Naive thymus-derived CD4-positive, alpha-beta T cell (primary cell): ENCODE measurements at regions not wholly inside any gene's neighbourhood (a gene's known extent, or its start where the extent isn't known, plus 50 kb on each side); places are given as distances from the start of the nearest gene placed in this dataset.

Source experiments
- ATAC-seq: fragments of 150-1000 bp; cut with Tn5 transposase; 2 replicates; pipeline ENCODE4 v1.10.0; 2021; ENCODE audit warnings: mild to moderate bottlenecking, moderate library complexity
- CTCF ChIA-PET: fragments of 350-600 bp; sonication (Branson Sonifier 250); formaldehyde crosslinking; loops from one replicate; lab custom pipeline; 2021; ENCODE audit warnings: antibody characterized with exemption; lab: Charles Lee
- POLR2A ChIA-PET: fragments of 350-600 bp; sonication (Branson Sonifier 250); formaldehyde crosslinking; loops from one replicate; lab custom pipeline; 2021; ENCODE audit warnings: antibody characterized with exemption, inconsistent platforms; lab: Charles Lee
- DNase-seq, 9 donors: peaks; one replicate each; pipeline versions ENCODE4 v3.0.0 to v3.0.0-alpha.2; 2020 to 2022; ENCODE audit warnings: mixed read lengths in 1 of 9
- H3K27ac ChIP-seq: one replicate; pipeline ENCODE4 v1.7.0; 2013; ENCODE audit warnings: mild to moderate bottlenecking, low read depth, low read length, moderate library complexity
- H3K27me3 ChIP-seq, 2 donors: one replicate each; pipeline ENCODE4 v1.7.0; 2013; ENCODE audit warnings: low read length in 2 of 2, mild to moderate bottlenecking in 2 of 2, moderate library complexity in 2 of 2; ENCODE audit not compliant: control insufficient read depth in 2 of 2, insufficient read depth in 2 of 2
- H3K36me3 ChIP-seq, 3 experiments: 1 replicate in 2 of 3; 2 replicates in 1 of 3; pipeline ENCODE4 v1.7.0; 2013; ENCODE audit warnings: low read length in 3 of 3, mild to moderate bottlenecking in 3 of 3, moderate library complexity in 1 of 3; ENCODE audit not compliant: insufficient read depth in 3 of 3, control insufficient read depth in 2 of 3
- H3K4me1 ChIP-seq, 2 donors: one replicate each; pipeline ENCODE4 v1.7.0; 2013; ENCODE audit warnings: low read length in 2 of 2, mild to moderate bottlenecking in 2 of 2, moderate library complexity in 1 of 2; ENCODE audit not compliant: control insufficient read depth in 2 of 2, insufficient read depth in 2 of 2
- H3K4me3 ChIP-seq: 2 replicates; pipeline ENCODE4 v1.7.0; 2013; ENCODE audit warnings: mild to moderate bottlenecking, low read length
- H3K9me3 ChIP-seq, 3 experiments: 1 replicate in 2 of 3; 2 replicates in 1 of 3; pipeline ENCODE4 v1.7.0; 2013; ENCODE audit warnings: low read length in 3 of 3; ENCODE audit not compliant: control insufficient read depth in 2 of 3
- H3K27ac Mint-ChIP-seq, 9 donors: one replicate each; pipeline ENCODE4 v1.8.0; 2020 to 2022; ENCODE audit warnings: mixed read lengths in 9 of 9, mild to moderate bottlenecking in 8 of 9, moderate library complexity in 5 of 9, inconsistent platforms in 2 of 9
- H3K27me3 Mint-ChIP-seq, 5 donors: one replicate each; pipeline ENCODE4 v1.8.0; 2021 to 2022; ENCODE audit warnings: mixed read lengths in 5 of 5, mild to moderate bottlenecking in 1 of 5
- H3K36me3 Mint-ChIP-seq, 5 donors: one replicate each; pipeline ENCODE4 v1.8.0; 2020 to 2022; ENCODE audit warnings: mixed read lengths in 5 of 5, mild to moderate bottlenecking in 3 of 5, inconsistent platforms in 1 of 5
- H3K4me1 Mint-ChIP-seq, 7 donors: one replicate each; pipeline ENCODE4 v1.8.0; 2020 to 2022; ENCODE audit warnings: mixed read lengths in 7 of 7, mild to moderate bottlenecking in 3 of 7, inconsistent platforms in 1 of 7
- H3K4me3 Mint-ChIP-seq, 10 donors: one replicate each; pipeline ENCODE4 v1.8.0; 2020 to 2022; ENCODE audit warnings: mild to moderate bottlenecking in 10 of 10, mixed read lengths in 10 of 10, moderate library complexity in 6 of 10, inconsistent platforms in 2 of 10
- H3K9me3 Mint-ChIP-seq, 11 donors: one replicate each; pipeline ENCODE4 v1.8.0; 2020 to 2022; ENCODE audit warnings: mixed read lengths in 11 of 11, mild to moderate bottlenecking in 4 of 11, inconsistent platforms in 1 of 11, moderate library complexity in 1 of 11
- intact Hi-C, 2 donors: fragments of 100-400 bp; cut with micrococcal nuclease; formaldehyde crosslinking; loops; one replicate each; pipeline ENCODE4 v1.15.1; 2023

DNA sequence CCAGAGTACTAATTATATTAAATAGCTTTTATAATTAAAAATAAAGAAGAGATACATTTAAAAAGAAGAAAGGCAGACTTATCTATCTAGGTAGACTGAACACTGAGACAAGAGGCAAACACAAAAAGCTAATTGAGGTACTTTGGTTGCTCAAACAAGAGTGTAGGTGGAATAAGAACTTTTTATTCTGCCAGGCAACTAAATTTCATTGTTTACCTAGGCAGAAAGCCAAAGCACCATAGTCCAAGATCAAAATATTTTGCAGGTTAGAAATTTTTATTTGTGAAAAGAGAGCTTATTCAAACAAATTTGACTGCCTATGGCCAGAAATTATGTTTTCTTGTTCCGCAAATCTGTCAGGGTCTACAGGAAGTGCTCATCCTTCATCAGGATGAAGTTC, 499.6 kb upstream of the GBE1 start:
- ChIA-PET POLR2A (no interaction called here), CTCF (no interaction called here)
- H3K36me3 ChIP-seq = no peaks in the 10 kb centered on the region
- H3K4me3 ChIP-seq = no peak overlapping the region
- ATAC-seq (no peak), DNase-seq (no peak)
- H3K9me3 Mint-ChIP-seq = peaks cover 0 to 7% (median 1%) of the 10 kb centered on the region in 11 donors
- H3K4me3 Mint-ChIP-seq = no peak overlapping the region
- no peaks in the 10 kb centered on the region for H3K27me3 Mint-ChIP-seq
- no peaks in the 10 kb centered on the region for H3K9me3 ChIP-seq
- no peak overlapping the region for H3K27ac Mint-ChIP-seq
- H3K36me3 Mint-ChIP-seq = no peaks in the 10 kb centered on the region
- H3K27me3 ChIP-seq = no peaks in the 10 kb centered on the region
- no peaks in the 10 kb centered on the region for H3K4me1 Mint-ChIP-seq
- H3K27ac ChIP-seq = no peak overlapping the region
- intact Hi-C loops = no loop called here
- no peaks in the 10 kb centered on the region for H3K4me1 ChIP-seq

DNA sequence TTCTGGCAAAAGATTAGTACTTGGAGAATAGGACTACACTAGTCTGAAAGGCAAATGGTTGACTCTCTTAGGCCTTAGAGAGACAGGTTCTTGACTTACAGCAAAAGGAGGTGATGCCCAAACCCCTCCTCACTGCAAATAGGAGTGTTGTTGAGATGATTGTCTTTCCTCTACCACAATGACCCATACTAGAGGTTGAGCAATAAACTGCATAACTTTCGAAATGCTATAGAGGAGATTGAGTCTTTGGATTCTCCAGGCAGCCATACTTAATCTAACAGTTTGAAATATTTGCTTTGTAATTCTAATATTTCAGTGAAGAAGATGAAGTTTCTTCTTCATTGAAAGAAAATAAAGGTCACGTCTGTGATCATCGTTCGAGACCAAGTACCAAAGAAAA, 498.5 kb upstream of the GBE1 start:
- ChIA-PET POLR2A (no interaction called here), CTCF (no interaction called here)
- Histone ChIP-seq H3K4me3 (no peak overlapping the region), H3K36me3 (no peaks in the 10 kb centered on the region), H3K27me3 (no peaks in the 10 kb centered on the region), H3K27ac (no peak overlapping the region), H3K9me3 (no peaks in the 10 kb centered on the region), H3K4me1 (no peaks in the 10 kb centered on the region)
- Mint-ChIP-seq H3K4me3 (no peak overlapping the region), H3K27me3 (no peaks in the 10 kb centered on the region), H3K9me3 (peaks cover 0 to 7% (median 1%) of the 10 kb centered on the region in 11 donors), H3K36me3 (no peaks in the 10 kb centered on the region), H3K27ac (no peak overlapping the region), H3K4me1 (no peaks in the 10 kb centered on the region)
- DNase-seq = no peak
- intact Hi-C loops = no loop called here
- no peak for ATAC-seq

DNA sequence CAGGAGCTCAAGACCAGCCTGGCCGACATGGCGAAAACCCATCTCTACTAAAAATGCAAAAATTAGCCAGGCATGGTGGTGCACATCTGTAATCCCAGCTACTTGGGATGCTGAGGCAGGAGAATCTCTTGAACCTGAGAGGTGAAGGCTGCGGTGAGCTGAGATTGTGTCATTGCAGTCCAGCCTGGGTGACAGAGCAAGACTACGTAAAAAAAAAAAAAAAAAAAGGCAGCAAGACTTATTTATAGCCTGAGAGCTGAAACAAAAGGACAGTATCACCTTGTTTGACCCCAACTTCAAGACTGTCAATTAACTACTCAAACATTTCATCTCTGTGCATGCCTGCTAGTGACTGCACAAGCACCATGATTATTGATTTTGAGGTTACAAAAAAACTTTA, 478.9 kb upstream of the GBE1 start:
- Histone ChIP-seq H3K4me3 (no peak overlapping the region), H3K27ac (no peak overlapping the region), H3K27me3 (no peaks in the 10 kb centered on the region), H3K36me3 (no peaks in the 10 kb centered on the region), H3K9me3 (no peaks in the 10 kb centered on the region), H3K4me1 (no peaks in the 10 kb centered on the region)
- Mint-ChIP-seq H3K27ac (no peak overlapping the region), H3K4me1 (no peaks in the 10 kb centered on the region), H3K36me3 (no peaks in the 10 kb centered on the region), H3K27me3 (no peaks in the 10 kb centered on the region), H3K9me3 (peaks cover 0 to 12% (median 0%) of the 10 kb centered on the region in 11 donors), H3K4me3 (no peak overlapping the region)
- DNase-seq = no peak
- POLR2A ChIA-PET = no interaction called here
- CTCF ChIA-PET = no interaction called here
- intact Hi-C loops = no loop called here
- no peak for ATAC-seq

DNA sequence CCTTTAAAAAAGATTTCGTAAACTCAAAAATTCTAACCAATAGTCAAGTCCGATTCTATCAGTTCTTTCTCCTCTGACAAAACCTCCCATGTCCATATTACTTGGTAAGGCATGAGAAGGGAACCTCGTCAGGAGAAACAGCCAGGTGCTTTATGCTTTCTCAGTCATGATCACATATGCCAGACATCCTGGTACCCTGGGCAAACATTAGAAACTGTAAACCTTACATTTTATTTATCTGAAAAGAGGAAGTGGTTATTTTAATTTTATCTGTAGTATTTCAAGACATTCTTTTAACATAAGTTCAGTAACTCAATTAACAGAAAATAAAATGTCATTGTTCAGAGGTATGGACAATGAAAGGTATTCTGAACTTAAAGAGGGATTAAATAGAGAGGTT, 474.8 kb upstream of the GBE1 start:
- Mint-ChIP-seq H3K4me1 (peaks cover 0 to 1% (median 0%) of the 10 kb centered on the region in 7 donors), H3K9me3 (peaks cover 0 to 3% (median 0%) of the 10 kb centered on the region in 11 donors), H3K27ac (no peak overlapping the region), H3K27me3 (no peaks in the 10 kb centered on the region), H3K4me3 (no peak overlapping the region), H3K36me3 (no peaks in the 10 kb centered on the region)
- no peak for ATAC-seq
- Histone ChIP-seq H3K4me3 (no peak overlapping the region), H3K4me1 (no peaks in the 10 kb centered on the region), H3K9me3 (no peaks in the 10 kb centered on the region), H3K27ac (no peak overlapping the region), H3K27me3 (no peaks in the 10 kb centered on the region), H3K36me3 (no peaks in the 10 kb centered on the region)
- CTCF ChIA-PET = no interaction called here
- DNase-seq = no peak
- POLR2A ChIA-PET = interaction anchor here (0.6 kb wide), 1 partner anchor 404 kb away, joined by 3 read pairs; no protein-coding TSS in a partner anchor
- intact Hi-C loops = no loop called here

DNA sequence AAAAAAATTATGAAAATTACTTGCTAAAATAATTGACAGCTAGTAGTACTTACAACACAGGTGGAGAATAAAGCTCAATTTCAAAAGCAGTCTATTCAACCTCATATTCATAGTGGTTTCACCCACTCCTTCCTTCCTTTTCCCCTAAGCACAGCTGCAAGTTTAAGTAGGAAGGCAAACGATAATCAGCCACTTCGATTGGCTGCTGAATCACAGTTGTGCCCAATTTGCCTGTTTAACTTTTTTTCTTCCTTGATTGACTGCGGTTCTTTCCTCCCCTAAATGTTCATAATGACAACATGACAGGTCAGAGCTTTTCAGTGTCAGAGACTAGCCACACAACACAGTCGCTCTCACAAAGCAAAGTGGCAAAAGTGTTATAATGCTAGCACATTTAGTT, 468.0 kb upstream of the GBE1 start:
- H3K27ac Mint-ChIP-seq = peak overlapping the region in 1 of 9 donors; percentile 59
- intact Hi-C loops = no loop called here
- H3K27me3 Mint-ChIP-seq = no peaks in the 10 kb centered on the region
- Histone ChIP-seq H3K27ac (no peak overlapping the region), H3K27me3 (no peaks in the 10 kb centered on the region), H3K4me1 (no peaks in the 10 kb centered on the region), H3K36me3 (no peaks in the 10 kb centered on the region), H3K9me3 (no peaks in the 10 kb centered on the region), H3K4me3 (no peak overlapping the region)
- peaks cover 0 to 22% (median 8%) of the 10 kb centered on the region in 7 donors for H3K4me1 Mint-ChIP-seq
- ChIA-PET POLR2A (no interaction called here), CTCF (no interaction called here)
- H3K9me3 Mint-ChIP-seq = peaks cover 0 to 6% (median 0%) of the 10 kb centered on the region in 11 donors
- DNase-seq (no peak), ATAC-seq (no peak)
- peak overlapping the region in 7 of 10 donors; percentile 4 to 63 (median 43) for H3K4me3 Mint-ChIP-seq
- H3K36me3 Mint-ChIP-seq = no peaks in the 10 kb centered on the region

DNA sequence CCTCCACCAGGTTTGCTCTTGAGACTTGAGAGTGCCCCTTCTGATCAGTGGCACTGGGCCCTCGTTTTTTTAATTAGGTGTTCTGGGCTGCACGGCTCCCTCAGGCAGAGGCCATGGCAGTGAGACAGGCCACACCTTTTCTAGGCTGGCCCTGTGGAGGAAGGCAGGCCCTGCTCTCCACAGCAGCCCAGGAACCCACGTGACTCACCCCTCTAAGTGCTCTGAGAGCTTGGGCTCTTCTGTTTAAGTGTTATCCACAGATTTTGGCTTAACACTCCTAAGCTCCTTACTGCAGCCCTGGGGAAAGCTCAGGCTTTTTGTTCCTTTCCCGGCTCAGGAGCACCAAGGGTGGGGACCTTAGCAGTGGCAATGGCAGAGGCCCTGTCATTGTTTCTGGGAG, 463.2 kb upstream of the GBE1 start:
- Mint-ChIP-seq H3K9me3 (peaks cover 0 to 10% (median 8%) of the 10 kb centered on the region in 11 donors), H3K4me3 (no peak overlapping the region), H3K4me1 (peaks cover 0 to 16% (median 7%) of the 10 kb centered on the region in 7 donors), H3K36me3 (no peaks in the 10 kb centered on the region), H3K27me3 (no peaks in the 10 kb centered on the region), H3K27ac (no peak overlapping the region)
- DNase-seq = no peak
- Histone ChIP-seq H3K9me3 (no peaks in the 10 kb centered on the region), H3K4me3 (no peak overlapping the region), H3K4me1 (no peaks in the 10 kb centered on the region), H3K27ac (no peak overlapping the region), H3K36me3 (no peaks in the 10 kb centered on the region), H3K27me3 (no peaks in the 10 kb centered on the region)
- POLR2A ChIA-PET = no interaction called here
- CTCF ChIA-PET = no interaction called here
- intact Hi-C loops = no loop called here
- no peak for ATAC-seq

DNA sequence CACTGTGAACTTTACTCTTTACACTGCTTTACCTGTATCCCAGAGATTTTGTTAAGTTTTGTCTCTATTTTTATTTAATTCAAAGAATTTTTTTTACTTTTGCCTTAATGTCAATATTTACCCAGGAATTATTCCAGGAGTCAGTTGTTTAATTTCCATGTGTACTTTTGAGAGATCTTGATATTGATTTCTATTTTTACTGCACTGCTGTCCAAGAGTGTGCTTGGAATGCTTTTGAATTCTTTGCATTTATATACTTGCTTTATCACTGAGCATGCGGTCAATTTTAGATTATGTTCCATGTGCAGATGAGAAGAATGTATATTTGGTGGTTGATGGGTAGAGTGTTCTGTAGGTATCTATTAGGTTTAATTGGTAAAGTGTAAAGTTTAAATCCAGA, 461.0 kb upstream of the GBE1 start:
- DNase-seq (no peak), ATAC-seq (no peak)
- ChIA-PET POLR2A (no interaction called here), CTCF (no interaction called here)
- no peaks in the 10 kb centered on the region for H3K27me3 ChIP-seq
- no peak overlapping the region for H3K27ac ChIP-seq
- no peak overlapping the region for H3K27ac Mint-ChIP-seq
- peaks cover 0 to 10% (median 8%) of the 10 kb centered on the region in 11 donors for H3K9me3 Mint-ChIP-seq
- H3K36me3 ChIP-seq = no peaks in the 10 kb centered on the region
- H3K4me1 ChIP-seq = no peaks in the 10 kb centered on the region
- H3K4me3 ChIP-seq = no peak overlapping the region
- H3K4me1 Mint-ChIP-seq = no peaks in the 10 kb centered on the region
- intact Hi-C loops = no loop called here
- no peaks in the 10 kb centered on the region for H3K9me3 ChIP-seq
- H3K36me3 Mint-ChIP-seq = no peaks in the 10 kb centered on the region
- H3K27me3 Mint-ChIP-seq = no peaks in the 10 kb centered on the region
- H3K4me3 Mint-ChIP-seq = no peak overlapping the region
